Activated CD4-positive, alpha-beta T cell treated with anti-CD3 and anti-CD28 coated beads, Interleukin-2, amount 10 ng/mL, durations not matched to agents 7 days and 5 days (primary cell): ENCODE measurements at regions not wholly inside any gene's neighbourhood (a gene's known extent, or its start where the extent isn't known, plus 50 kb on each side); places are given as distances from the start of the nearest gene placed in this dataset.
A peak's percentile ranks its signal among the peaks of the same experiment; 100 is the strongest.

Source experiments
- CTCF ChIA-PET: fragments of 350-600 bp; sonication (Branson Sonifier 250); formaldehyde crosslinking; loops from one replicate; lab custom pipeline; 2021; ENCODE audit warnings: antibody characterized with exemption; lab: Charles Lee
- POLR2A ChIA-PET: fragments of 350-600 bp; sonication (Branson Sonifier 250); formaldehyde crosslinking; loops from one replicate; lab custom pipeline; 2021; ENCODE audit warnings: antibody characterized with exemption; lab: Charles Lee
- DNase-seq: peaks from one replicate; pipeline ENCODE4 v3.0.0-alpha.2; 2020
- H3K27ac Mint-ChIP-seq: one replicate; pipeline ENCODE4 v1.8.0; 2021; ENCODE audit warnings: mild to moderate bottlenecking, moderate library complexity, mixed read lengths
- H3K27me3 Mint-ChIP-seq: one replicate; pipeline ENCODE4 v1.8.0; 2021; ENCODE audit warnings: mixed read lengths
- H3K36me3 Mint-ChIP-seq: one replicate; pipeline ENCODE4 v1.8.0; 2021; ENCODE audit warnings: low read depth, mixed read lengths
- H3K4me1 Mint-ChIP-seq: one replicate; pipeline ENCODE4 v1.8.0; 2021; ENCODE audit warnings: mixed read lengths
- H3K4me3 Mint-ChIP-seq: one replicate; pipeline ENCODE4 v1.8.0; 2021; ENCODE audit warnings: mild to moderate bottlenecking, moderate library complexity, mixed read lengths
- H3K9me3 Mint-ChIP-seq: one replicate; pipeline ENCODE4 v1.8.0; 2021; ENCODE audit warnings: mixed read lengths

DNA sequence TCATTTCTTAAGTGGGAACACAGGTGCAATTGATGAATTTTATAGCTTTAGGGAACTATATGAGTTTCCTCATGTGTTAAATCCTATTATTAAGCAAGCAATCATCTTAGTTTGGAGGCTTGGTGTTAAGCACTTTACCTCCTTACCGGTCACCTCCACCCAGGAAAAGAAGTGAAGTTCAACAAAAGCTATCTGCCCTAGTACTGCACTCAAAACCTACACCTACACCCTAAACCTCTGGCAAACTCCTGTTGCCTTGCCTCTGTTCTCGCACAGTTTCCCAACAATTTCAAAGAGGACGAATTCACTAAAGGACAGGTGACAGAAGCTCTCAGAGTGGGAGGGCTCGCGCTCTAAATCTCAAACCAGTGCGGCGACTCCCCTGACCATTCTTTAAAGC, 85.7 kb upstream of the TENT5D start:
- CTCF ChIA-PET, result interaction anchor here (0.6 kb wide), 1 partner anchor 754 kb away, joined by 3 read pairs; no protein-coding TSS in a partner anchor
- H3K4me3 Mint-ChIP-seq, result no peak overlapping the region
- no peaks in the 10 kb centered on the region for H3K9me3 Mint-ChIP-seq
- no peaks in the 10 kb centered on the region for H3K36me3 Mint-ChIP-seq
- no peaks in the 10 kb centered on the region for H3K27me3 Mint-ChIP-seq
- POLR2A ChIA-PET, result no interaction called here
- no peaks in the 10 kb centered on the region for H3K4me1 Mint-ChIP-seq
- H3K27ac Mint-ChIP-seq, result no peak overlapping the region
- DNase-seq, result no peak

DNA sequence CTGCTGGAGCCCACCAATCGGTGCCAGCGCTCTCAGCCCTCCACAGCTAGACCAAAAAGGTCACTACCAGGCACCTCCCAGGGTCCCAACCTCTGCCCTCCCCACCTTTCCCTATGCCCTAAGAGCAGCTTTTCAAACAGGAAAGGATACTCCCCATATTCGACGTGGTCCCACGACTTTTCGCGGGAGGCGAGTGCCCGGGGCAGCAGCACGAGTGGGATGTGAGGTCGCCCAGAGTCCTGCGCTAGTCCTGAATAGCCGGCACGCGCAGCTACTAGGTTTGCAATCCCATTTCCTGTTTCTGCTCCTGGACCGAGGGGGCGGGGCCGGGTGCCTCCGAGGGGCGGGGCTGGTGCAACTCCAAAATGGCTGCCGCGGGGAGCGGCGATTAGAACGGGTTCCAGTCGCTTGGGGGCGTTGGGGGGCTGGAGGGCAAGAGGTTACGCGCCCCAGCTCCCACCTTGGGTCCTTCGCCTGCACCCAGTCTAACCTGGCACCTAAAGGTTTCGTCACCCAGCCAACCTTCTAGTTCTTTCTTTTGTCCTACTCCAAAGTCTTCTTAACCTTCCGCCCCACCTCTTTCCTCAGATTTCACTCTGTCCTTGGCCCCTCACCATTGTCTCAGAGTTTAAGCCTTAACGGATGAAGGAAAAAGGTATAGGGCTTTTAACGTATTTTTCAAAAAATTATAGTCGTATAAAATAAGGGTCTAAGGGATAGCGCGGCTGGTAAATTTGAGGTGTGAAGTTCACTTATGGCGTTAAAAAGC, 85.0 kb upstream of the TENT5D start:
- Mint-ChIP-seq H3K4me3 (no peak overlapping the region), H3K9me3 (no peaks in the 10 kb centered on the region), H3K36me3 (no peaks in the 10 kb centered on the region), H3K4me1 (no peaks in the 10 kb centered on the region), H3K27me3 (no peaks in the 10 kb centered on the region), H3K27ac (no peak overlapping the region)
- DNase-seq, result peak; percentile 5
- POLR2A ChIA-PET, result no interaction called here
- CTCF ChIA-PET, result interaction anchor here (0.6 kb wide), 1 partner anchor 754 kb away, joined by 3 read pairs; no protein-coding TSS in a partner anchor

DNA sequence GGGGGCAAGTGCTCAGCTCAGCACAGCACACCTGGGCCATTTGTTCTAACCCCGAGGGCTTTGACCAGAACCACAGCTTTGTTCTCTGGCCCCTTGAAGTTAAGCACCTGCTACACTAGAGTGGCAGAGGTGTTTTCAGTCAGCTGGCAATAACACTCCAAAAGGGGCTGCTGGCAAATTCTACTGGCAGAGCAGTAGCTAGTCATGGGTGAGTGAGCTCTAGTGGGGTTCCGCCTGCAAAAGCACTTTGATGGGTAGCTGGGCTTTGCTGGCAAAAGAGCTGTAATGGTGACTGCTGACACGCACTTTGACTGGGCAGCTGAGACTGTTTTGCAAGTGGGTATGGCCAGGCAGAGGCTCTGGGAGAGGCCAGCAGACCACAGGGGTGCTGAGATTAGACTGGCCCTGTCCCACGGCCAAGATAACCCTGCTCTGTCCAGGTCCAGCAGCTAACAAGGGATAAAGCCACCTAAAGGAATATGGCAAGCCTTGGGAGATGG, 65.2 kb upstream of the TENT5D start:
- POLR2A ChIA-PET, result no interaction called here
- no peak overlapping the region for H3K4me3 Mint-ChIP-seq

More for the DNA sequence above, 65.2 kb upstream of the TENT5D start:
- DNase-seq, result no peak
- no peaks in the 10 kb centered on the region for H3K36me3 Mint-ChIP-seq
- H3K27ac Mint-ChIP-seq, result no peak overlapping the region
- H3K4me1 Mint-ChIP-seq, result no peaks in the 10 kb centered on the region
- no peaks in the 10 kb centered on the region for H3K27me3 Mint-ChIP-seq
- CTCF ChIA-PET, result no interaction called here
- peaks cover 2% of the 10 kb centered on the region for H3K9me3 Mint-ChIP-seq
